Fibroblast of lung (primary cell): ENCODE measurements at regions not wholly inside any gene's neighbourhood (a gene's known extent, or its start where the extent isn't known, plus 50 kb on each side); places are given as distances from the start of the nearest gene placed in this dataset.
A peak's percentile ranks its signal among the peaks of the same experiment; 100 is the strongest.

Source experiments
- DNase-seq, 2 donors: peaks; one replicate each; pipeline versions ENCODE4 v3.0.0 to v3.0.0-alpha.2; 2010; ENCODE audit warnings: low read depth in 2 of 2
- H2AFZ ChIP-seq: 2 replicates; pipeline ENCODE4 v1.5.1; 2012; ENCODE audit warnings: low read length, control low read depth, inconsistent platforms
- H3K27ac ChIP-seq: 2 replicates; pipeline ENCODE4 v1.5.1; 2011; ENCODE audit warnings: low read length, control low read depth; ENCODE audit not compliant: insufficient read depth
- H3K27me3 ChIP-seq: 2 replicates; pipeline ENCODE4 v1.5.1; 2011; ENCODE audit warnings: mild to moderate bottlenecking, low read length; ENCODE audit not compliant: control insufficient read depth, insufficient read depth
- H3K36me3 ChIP-seq: 2 replicates; pipeline ENCODE4 v1.5.1; 2011; ENCODE audit warnings: low read length; ENCODE audit not compliant: control insufficient read depth, insufficient read depth
- H3K4me1 ChIP-seq: 2 replicates; pipeline ENCODE4 v1.5.1; 2011; ENCODE audit warnings: low read length; ENCODE audit not compliant: control insufficient read depth, insufficient read depth; ENCODE audit errors: extremely low read depth
- H3K4me2 ChIP-seq: 2 replicates; pipeline ENCODE4 v1.5.1; 2011; ENCODE audit warnings: low read length, control low read depth; ENCODE audit not compliant: insufficient read depth; ENCODE audit errors: extremely low read depth
- H3K4me3 ChIP-seq, 4 experiments: fragments of 200-600 bp in 1 of 4; sonication (generic) in 1 of 4; replicated peaks in 1 of 4; 2 replicates each; pipeline ENCODE4 v1.5.1; 2011 to 2016; ENCODE audit warnings: low read length in 4 of 4, low read depth in 3 of 4, mild to moderate bottlenecking in 3 of 4, control low read depth in 2 of 4, inconsistent platforms in 1 of 4, mixed read lengths in 1 of 4; ENCODE audit not compliant: insufficient read depth in 1 of 4; ENCODE audit errors: control extremely low read depth in 1 of 4
- H3K79me2 ChIP-seq: 2 replicates; pipeline ENCODE4 v1.5.1; 2012; ENCODE audit warnings: mild to moderate bottlenecking, low read length, inconsistent platforms; ENCODE audit not compliant: control insufficient read depth, insufficient read depth
- H3K9ac ChIP-seq: 2 replicates; pipeline ENCODE4 v1.5.1; 2011; ENCODE audit warnings: mild to moderate bottlenecking, low read length, control low read depth; ENCODE audit not compliant: insufficient read depth
- H3K9me3 ChIP-seq: 2 replicates; pipeline ENCODE4 v1.5.1; 2012; ENCODE audit warnings: low read depth, low read length; ENCODE audit not compliant: control insufficient read depth, insufficient read depth
- H4K20me1 ChIP-seq: 2 replicates; pipeline ENCODE4 v1.5.1; 2011; ENCODE audit warnings: low read length; ENCODE audit not compliant: control insufficient read depth, insufficient read depth; ENCODE audit errors: extremely low read depth
- CTCF ChIP-seq, 2 donors: IDR thresholded peaks in 1 of 2; conservative IDR thresholded peaks in 1 of 2; 1 replicate in 1 of 2; 2 replicates in 1 of 2; pipeline ENCODE4 v1.5.1; 2011 to 2012; ENCODE audit warnings: low read length in 2 of 2, control low read depth in 1 of 2, inconsistent platforms in 1 of 2, low read depth in 1 of 2, mild to moderate bottlenecking in 1 of 2
- EZH2 ChIP-seq: IDR thresholded peaks from 2 replicates; pipeline ENCODE4 v1.5.1; 2012; ENCODE audit warnings: low read length, control low read depth, mild to moderate bottlenecking; ENCODE audit errors: missing control alignments

GRCh38 chr13:107091428-107091827 lies 523.5 kb upstream of the ARGLU1 start:
- Histone ChIP-seq H3K4me3 (no peak overlapping the region), H4K20me1 (no peaks in the 10 kb centered on the region), H3K4me2 (no peak overlapping the region), H3K9ac (no peak overlapping the region), H3K27ac (no peak overlapping the region), H3K79me2 (no peaks in the 10 kb centered on the region), H3K27me3 (no peaks in the 10 kb centered on the region), H3K36me3 (no peaks in the 10 kb centered on the region), H3K9me3 (no peaks in the 10 kb centered on the region), H3K4me1 (no peaks in the 10 kb centered on the region), H2AFZ (no peak overlapping the region)
- DNase-seq = peak in 1 of 2 donors; percentile 11
- no peak for TF ChIP-seq CTCF (conservative IDR thresholded peaks at IDR 0.05 in 1 of 2, IDR thresholded peaks at IDR 0.05 in 1 of 2; ENCODE audit: low read depth in 1 of 2, low read length in 2 of 2)
- TF ChIP-seq EZH2 = no peak

GRCh38 chr13:107088061-107088460 lies 520.1 kb upstream of the ARGLU1 start:
- no peak for DNase-seq
- no peaks in the 10 kb centered on the region for H4K20me1 ChIP-seq

GRCh38 chr13:107079423-107080049 lies 511.6 kb upstream of the ARGLU1 start:
- Histone ChIP-seq H3K9ac (no peak overlapping the region), H3K4me1 (no peaks in the 10 kb centered on the region), H3K79me2 (no peaks in the 10 kb centered on the region), H3K27me3 (no peaks in the 10 kb centered on the region), H4K20me1 (no peaks in the 10 kb centered on the region), H3K27ac (no peak overlapping the region), H3K9me3 (no peaks in the 10 kb centered on the region), H3K36me3 (no peaks in the 10 kb centered on the region), H2AFZ (no peak overlapping the region), H3K4me2 (no peak overlapping the region), H3K4me3 (no peak overlapping the region)
- no peak for DNase-seq
- no peak for TF ChIP-seq CTCF (conservative IDR thresholded peaks at IDR 0.05 in 1 of 2, IDR thresholded peaks at IDR 0.05 in 1 of 2; ENCODE audit: low read depth in 1 of 2, low read length in 2 of 2)
- no peak for TF ChIP-seq EZH2

More at GRCh38 chr13:107088061-107088460, 520.1 kb upstream of the ARGLU1 start:
- Histone ChIP-seq H3K79me2 (no peaks in the 10 kb centered on the region), H3K27ac (no peak overlapping the region), H3K4me1 (no peaks in the 10 kb centered on the region), H3K27me3 (no peaks in the 10 kb centered on the region), H3K4me3 (no peak overlapping the region), H3K9me3 (no peaks in the 10 kb centered on the region), H3K36me3 (no peaks in the 10 kb centered on the region), H3K9ac (no peak overlapping the region), H3K4me2 (no peak overlapping the region), H2AFZ (no peak overlapping the region)
- TF ChIP-seq EZH2 (no peak), CTCF (conservative IDR thresholded peaks at IDR 0.05 in 1 of 2, IDR thresholded peaks at IDR 0.05 in 1 of 2; ENCODE audit: low read depth in 1 of 2, low read length in 2 of 2) (no peak)
